ENCODE measurements at regions not wholly inside any gene's neighbourhood (a gene's known extent, or its start where the extent isn't known, plus 50 kb on each side); places are given as distances from the start of the nearest gene placed in this dataset.

DNA sequence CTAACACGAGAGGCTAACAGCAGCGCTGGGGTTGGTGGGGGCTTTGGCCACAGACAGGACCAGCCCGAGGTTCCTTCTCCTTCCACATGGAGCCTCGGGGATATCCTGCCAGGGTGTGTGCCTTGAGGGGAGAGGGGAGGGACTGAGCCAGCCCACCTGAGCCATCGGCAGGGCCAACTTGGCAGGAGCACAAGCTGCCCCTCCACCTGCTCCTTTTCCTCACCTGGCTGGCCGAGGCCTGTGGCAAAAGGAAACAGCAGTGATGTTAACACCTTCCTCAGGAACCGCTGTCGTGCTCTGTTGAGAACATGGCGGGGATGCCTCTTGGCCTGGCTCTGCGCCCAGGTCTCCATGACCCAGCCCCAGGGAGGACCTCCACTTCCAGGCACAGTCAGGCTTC is 255.1 kb upstream of the PPP2R2D start:
- no peak for ATAC-seq
- no peak overlapping the region for H3K4me3 ChIP-seq
- peaks cover 0 to under 1% (median 0%) of the 10 kb centered on the region in 3 donors for H3K9me3 ChIP-seq
- WGBS, 2 donors (ENCODE audit: low coverage in 1 of 2): 100% methylated on average over 2 of the region's 10 CpGs; no CpG with 5 or more reads in 1 of the 2 donors
- no peak for TF ChIP-seq POLR2AphosphoS5 (IDR thresholded peaks at IDR 0.05)
- TF ChIP-seq CTCF (IDR thresholded peaks at IDR 0.05): no peak
- no peak for TF ChIP-seq EP300 (IDR thresholded peaks at IDR 0.05)
- no peak for TF ChIP-seq POLR2A (IDR thresholded peaks at IDR 0.05)
- no peak overlapping the region for H3K27ac ChIP-seq
- no peaks in the 10 kb centered on the region for H3K36me3 ChIP-seq
- no peaks in the 10 kb centered on the region for H3K4me1 ChIP-seq
- peaks cover 38% of the 10 kb centered on the region for H3K27me3 ChIP-seq

DNA sequence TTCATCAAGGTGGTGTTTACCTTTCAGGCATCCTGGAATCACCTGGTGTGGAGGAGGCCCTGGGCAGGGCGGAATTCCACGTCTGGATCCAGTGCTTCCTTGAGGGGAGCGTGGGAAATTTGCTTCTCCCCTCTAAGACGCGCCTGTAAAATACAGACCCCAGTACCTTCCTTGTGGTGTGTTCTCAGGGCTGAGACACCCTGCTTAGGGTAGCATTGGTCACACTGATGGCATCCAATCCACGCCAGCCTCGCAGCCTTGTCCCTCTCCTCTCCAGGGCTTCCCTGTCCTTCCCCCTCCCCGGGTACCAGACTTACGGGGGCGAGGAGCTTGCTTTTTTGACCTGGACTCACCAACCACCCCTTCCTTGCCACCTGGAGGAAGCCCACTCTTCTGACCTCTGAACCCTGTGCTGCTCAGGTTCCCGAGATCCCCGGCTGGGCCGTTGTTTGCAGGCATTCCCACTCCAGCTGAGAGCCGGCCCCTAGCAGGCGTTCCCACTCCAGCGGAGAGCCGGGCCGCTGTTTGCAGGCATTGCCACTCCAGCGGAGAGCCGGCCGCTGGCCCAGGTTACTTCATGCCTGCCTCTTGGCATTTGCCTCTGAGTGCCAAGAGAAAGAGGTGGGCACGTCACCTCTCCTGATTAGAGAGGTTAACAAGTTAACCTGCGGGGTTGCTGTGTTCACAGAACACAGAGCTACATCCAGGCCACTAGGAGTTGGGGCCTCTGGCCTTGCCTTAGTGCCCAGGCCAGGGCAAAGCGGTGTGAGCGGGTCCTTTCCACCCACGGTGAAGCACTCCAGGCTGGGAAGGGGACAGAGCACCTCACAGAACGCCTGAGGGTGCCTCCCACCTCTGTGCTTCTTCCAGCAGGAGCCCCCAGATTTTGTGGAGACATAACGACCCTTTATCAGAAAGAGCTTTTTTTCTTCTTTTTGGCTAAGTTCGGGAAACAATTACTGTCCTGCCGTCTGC is 254.0 kb upstream of the PPP2R2D start:
- Histone ChIP-seq H3K4me3 (no peak overlapping the region), H3K36me3 (no peaks in the 10 kb centered on the region), H3K9me3 (no peaks in the 10 kb centered on the region), H3K27me3 (peaks cover 44% of the 10 kb centered on the region), H3K27ac (no peak overlapping the region), H3K4me1 (no peaks in the 10 kb centered on the region)
- ATAC-seq: no peak
- TF ChIP-seq CTCF (IDR thresholded peaks at IDR 0.05): no peak
- TF ChIP-seq EP300 (IDR thresholded peaks at IDR 0.05): no peak
- TF ChIP-seq POLR2A (IDR thresholded peaks at IDR 0.05): no peak
- no peak for TF ChIP-seq POLR2AphosphoS5 (IDR thresholded peaks at IDR 0.05)
- 77 to 78% methylated on average over 7 to 19 of the region's 30 CpGs for whole genome bisulfite sequencing, 2 donors (ENCODE audit: low coverage in 1 of 2)

GRCh38 chr10:131647789-131648188 is 253.0 kb upstream of the PPP2R2D start:
- WGBS, 2 donors (ENCODE audit: low coverage in 1 of 2): 86% methylated on average over 4 of the region's 11 CpGs; no CpG with 5 or more reads in 1 of the 2 donors
- no peaks in the 10 kb centered on the region for H3K9me3 ChIP-seq

GRCh38 chr10:131648386-131649020 is 252.3 kb upstream of the PPP2R2D start:
- Histone ChIP-seq H3K4me3 (no peak overlapping the region), H3K27ac (no peak overlapping the region), H3K27me3 (peaks cover 61% of the 10 kb centered on the region), H3K36me3 (no peaks in the 10 kb centered on the region), H3K9me3 (no peaks in the 10 kb centered on the region), H3K4me1 (no peaks in the 10 kb centered on the region)
- no peak for ATAC-seq
- TF ChIP-seq EP300 (IDR thresholded peaks at IDR 0.05) (no peak), POLR2AphosphoS5 (IDR thresholded peaks at IDR 0.05) (no peak), POLR2A (IDR thresholded peaks at IDR 0.05) (no peak), CTCF (IDR thresholded peaks at IDR 0.05) (no peak)
- 71 to 80% methylated on average over 7 of the region's 8 CpGs for WGBS, 2 donors (ENCODE audit: low coverage in 1 of 2)

More at GRCh38 chr10:131647789-131648188, 253.0 kb upstream of the PPP2R2D start:
- no peaks in the 10 kb centered on the region for H3K4me1 ChIP-seq
- no peak overlapping the region for H3K27ac ChIP-seq
- H3K36me3 ChIP-seq: no peaks in the 10 kb centered on the region
- H3K4me3 ChIP-seq: no peak overlapping the region
- no peak for ATAC-seq
- peaks cover 54% of the 10 kb centered on the region for H3K27me3 ChIP-seq
- no peak for TF ChIP-seq POLR2A (IDR thresholded peaks at IDR 0.05)
- no peak for TF ChIP-seq CTCF (IDR thresholded peaks at IDR 0.05)
- no peak for TF ChIP-seq EP300 (IDR thresholded peaks at IDR 0.05)
- TF ChIP-seq POLR2AphosphoS5 (IDR thresholded peaks at IDR 0.05): no peak

Data from gastroesophageal sphincter (tissue), 4 donors.